Activated T-cell treated with anti-CD3 and anti-CD28 coated beads, Interleukin-2, amount 50 U/mL, for 72 hours (primary cell): ENCODE measurements at regions not wholly inside any gene's neighbourhood (a gene's known extent, or its start where the extent isn't known, plus 50 kb on each side); places are given as distances from the start of the nearest gene placed in this dataset.

Source experiments
- ATAC-seq, 2 donors: fragments of 150-1000 bp; cut with Tn5 transposase; replicated peaks in 1 of 2; 2 replicates each; pipeline ENCODE4 v1.10.0; 2021; ENCODE audit warnings: moderate library complexity in 2 of 2, mild to moderate bottlenecking in 1 of 2
- DNase-seq, 2 donors: peaks; one replicate each; pipeline ENCODE4 v3.0.0; 2021 to 2022; ENCODE audit warnings: mixed read lengths in 1 of 2
- H3K27ac Mint-ChIP-seq: one replicate; pipeline ENCODE4 v1.8.0; 2022; ENCODE audit warnings: mild to moderate bottlenecking, moderate library complexity, mixed read lengths
- H3K27me3 Mint-ChIP-seq: one replicate; pipeline ENCODE4 v1.8.0; 2022; ENCODE audit warnings: low read depth, mixed read lengths
- H3K36me3 Mint-ChIP-seq, 2 donors: one replicate each; pipeline ENCODE4 v1.8.0; 2022; ENCODE audit warnings: mixed read lengths in 2 of 2, mild to moderate bottlenecking in 1 of 2; ENCODE audit not compliant: insufficient read depth in 2 of 2
- H3K4me1 Mint-ChIP-seq: one replicate; pipeline ENCODE4 v1.8.0; 2022; ENCODE audit warnings: low read depth, mixed read lengths
- H3K4me3 Mint-ChIP-seq, 2 donors: one replicate each; pipeline ENCODE4 v1.8.0; 2022; ENCODE audit warnings: mild to moderate bottlenecking in 2 of 2, mixed read lengths in 2 of 2, moderate library complexity in 2 of 2
- H3K9me3 Mint-ChIP-seq, 2 donors: one replicate each; pipeline ENCODE4 v1.8.0; 2022; ENCODE audit warnings: mixed read lengths in 2 of 2

- Mint-ChIP-seq H3K36me3 (peaks cover 8 to 13% of the 10 kb centered on the region in 2 donors), H3K4me1 (peaks cover 21% of the 10 kb centered on the region), H3K9me3 (peaks cover 6 to 8% of the 10 kb centered on the region in 2 donors), H3K4me3 (no peak overlapping the region), H3K27ac (peak overlapping the region; percentile 28), H3K27me3 (no peaks in the 10 kb centered on the region)
- DNase-seq (no peak), ATAC-seq (no peak)
Observed at GRCh38 chr14:38063711-38064320, 143.9 kb upstream of the SSTR1 start.

DNA sequence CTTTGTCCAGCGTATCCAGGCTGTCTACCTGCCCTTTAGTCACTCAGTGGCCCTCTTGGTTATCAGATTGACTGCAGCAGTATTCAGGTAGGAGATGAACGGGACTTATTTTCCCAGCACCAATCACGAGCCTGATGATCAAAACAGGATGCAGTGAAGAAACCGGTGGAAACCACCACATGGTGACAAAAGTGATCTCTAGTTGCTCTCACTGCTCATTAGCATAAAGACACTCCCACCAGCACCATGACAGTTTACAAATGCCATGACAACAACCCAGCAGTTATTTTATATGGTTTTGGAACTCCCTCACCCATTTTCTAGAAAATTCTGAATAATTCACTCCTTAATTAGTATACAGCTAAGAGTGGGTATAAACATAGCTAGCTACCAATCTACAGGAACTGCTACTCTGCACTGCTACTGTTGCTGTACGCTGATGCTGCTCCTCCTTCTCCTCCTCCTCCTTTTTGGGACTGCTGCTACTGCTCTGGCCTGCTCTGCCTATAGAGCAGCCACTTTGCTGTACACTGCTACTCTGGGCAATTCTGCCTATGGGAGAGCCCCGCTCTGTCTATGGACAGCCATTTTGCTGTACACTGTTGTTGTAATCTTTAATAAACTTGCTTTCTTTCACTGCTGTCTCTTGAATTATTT lies 142.5 kb upstream of the SSTR1 start:
- peaks cover 7 to 8% of the 10 kb centered on the region in 2 donors for H3K36me3 Mint-ChIP-seq
- no peaks in the 10 kb centered on the region for H3K27me3 Mint-ChIP-seq
- peak; percentile 58 to 60 for DNase-seq
- H3K4me3 Mint-ChIP-seq, result peak overlapping the region; percentile 73 to 77
- H3K9me3 Mint-ChIP-seq, result peaks cover 6 to 8% of the 10 kb centered on the region in 2 donors
- peak overlapping the region; percentile 74 for H3K27ac Mint-ChIP-seq
- H3K4me1 Mint-ChIP-seq, result peaks cover 27% of the 10 kb centered on the region
- peak; percentile 94 for ATAC-seq

- DNase-seq (no peak), ATAC-seq (peak in 1 of 2 donors; percentile 46)
- peaks cover 65% of the 10 kb centered on the region for H3K4me1 Mint-ChIP-seq
- H3K9me3 Mint-ChIP-seq, result no peaks in the 10 kb centered on the region
- peaks cover 2 to 4% of the 10 kb centered on the region in 2 donors for H3K36me3 Mint-ChIP-seq
- H3K27me3 Mint-ChIP-seq, result no peaks in the 10 kb centered on the region
- peak overlapping the region; percentile 42 for H3K27ac Mint-ChIP-seq
- H3K4me3 Mint-ChIP-seq, result peak overlapping the region in 1 of 2 donors; percentile 7
Observed at GRCh38 chr14:38070061-38070588, 137.6 kb upstream of the SSTR1 start.

DNA sequence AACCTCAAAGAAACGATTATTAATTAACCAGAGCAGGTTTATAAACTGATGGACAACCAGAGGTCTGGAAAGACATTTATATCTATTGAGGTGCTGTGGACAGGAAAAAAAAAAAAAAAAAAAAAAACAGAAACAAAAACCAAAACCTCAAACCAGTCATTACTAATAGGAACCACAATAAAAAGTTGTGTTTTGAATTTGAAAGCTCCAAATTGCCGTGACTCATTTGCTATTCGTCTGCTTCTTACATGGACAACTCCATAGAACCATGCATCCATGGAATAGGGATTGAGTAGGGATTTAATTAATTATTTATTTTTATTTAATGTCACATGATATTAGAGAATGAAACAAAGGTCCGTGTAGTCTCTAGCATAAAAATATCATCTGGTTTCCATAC lies 134.1 kb upstream of the SSTR1 start:
- Mint-ChIP-seq H3K27me3 (no peaks in the 10 kb centered on the region), H3K4me1 (peaks cover 69% of the 10 kb centered on the region), H3K27ac (peak overlapping the region; percentile 65), H3K36me3 (peaks cover 9 to 11% of the 10 kb centered on the region in 2 donors), H3K9me3 (no peaks in the 10 kb centered on the region), H3K4me3 (peak overlapping the region in 1 of 2 donors; percentile 71)
- no peak for DNase-seq
- ATAC-seq, result peak; percentile 29 to 32

GRCh38 chr14:38074081-38074480 lies 133.6 kb upstream of the SSTR1 start:
- peak overlapping the region; percentile 4 to 71 for H3K4me3 Mint-ChIP-seq

GRCh38 chr14:38074754-38075153 lies 132.9 kb upstream of the SSTR1 start:
- H3K4me3 Mint-ChIP-seq, result peak overlapping the region; percentile 6 to 71
- H3K27me3 Mint-ChIP-seq, result no peaks in the 10 kb centered on the region
- DNase-seq (peak in 1 of 2 donors; percentile 3), ATAC-seq (peak in 1 of 2 donors; percentile 26)
- peak overlapping the region; percentile 60 for H3K27ac Mint-ChIP-seq
- H3K4me1 Mint-ChIP-seq, result peaks cover 76% of the 10 kb centered on the region
- H3K36me3 Mint-ChIP-seq, result peaks cover 9 to 11% of the 10 kb centered on the region in 2 donors
- no peaks in the 10 kb centered on the region for H3K9me3 Mint-ChIP-seq

More at GRCh38 chr14:38074081-38074480, 133.6 kb upstream of the SSTR1 start:
- Mint-ChIP-seq H3K36me3 (peaks cover 9 to 11% of the 10 kb centered on the region in 2 donors), H3K9me3 (no peaks in the 10 kb centered on the region), H3K27me3 (no peaks in the 10 kb centered on the region), H3K27ac (peak overlapping the region; percentile 65), H3K4me1 (peaks cover 74% of the 10 kb centered on the region)
- no peak for DNase-seq
- ATAC-seq, result peak; percentile 36 to 47

DNA sequence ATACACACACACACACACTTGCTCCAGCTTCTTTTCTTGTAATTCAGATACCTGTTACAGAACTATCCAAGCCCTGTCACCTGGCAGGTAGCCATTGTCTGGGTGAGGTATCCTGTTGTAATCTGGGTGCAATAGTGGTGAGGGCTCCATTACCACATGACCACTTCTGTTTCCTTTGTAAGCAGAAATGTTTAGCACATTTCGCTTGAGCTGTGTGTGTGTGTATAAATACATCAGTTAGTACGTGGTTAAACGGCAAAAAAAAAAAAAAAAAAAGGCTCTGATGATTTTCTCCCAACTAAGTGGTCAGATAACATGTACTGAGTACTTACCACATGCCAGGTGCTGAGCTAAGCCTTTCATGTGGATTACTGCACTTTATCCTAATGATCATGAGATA lies 129.3 kb upstream of the SSTR1 start:
- H3K9me3 Mint-ChIP-seq, result peaks cover 0 to 2% of the 10 kb centered on the region in 2 donors
- peak; percentile 70 to 75 for ATAC-seq
- peak; percentile 53 to 56 for DNase-seq

DNA sequence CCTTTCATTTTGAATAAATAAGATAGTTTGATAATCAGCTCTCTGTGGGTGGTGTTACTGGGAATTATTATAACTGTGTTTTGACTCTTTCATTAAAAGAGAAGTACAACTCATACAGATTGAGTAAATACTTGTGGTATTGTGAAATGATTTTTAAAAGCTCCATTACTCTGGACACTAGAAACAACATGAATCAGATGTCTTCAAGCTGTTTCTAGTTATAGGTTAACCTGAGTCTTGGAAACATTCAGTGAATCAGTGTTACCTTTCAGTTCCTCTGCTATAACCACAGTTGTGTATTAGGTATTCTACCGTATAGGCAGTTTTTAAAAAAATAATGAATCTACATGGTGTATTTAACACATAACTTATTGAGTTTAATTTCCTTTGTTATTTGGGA lies 128.4 kb upstream of the SSTR1 start:
- peaks cover 7 to 11% of the 10 kb centered on the region in 2 donors for H3K36me3 Mint-ChIP-seq
- peak; percentile 46 to 49 for ATAC-seq
- H3K27me3 Mint-ChIP-seq, result no peaks in the 10 kb centered on the region
- no peak for DNase-seq
- H3K27ac Mint-ChIP-seq, result peak overlapping the region; percentile 96
- peak overlapping the region; percentile 20 to 56 for H3K4me3 Mint-ChIP-seq
- H3K9me3 Mint-ChIP-seq, result peaks cover 0 to 2% of the 10 kb centered on the region in 2 donors
- H3K4me1 Mint-ChIP-seq, result peaks cover 42% of the 10 kb centered on the region

More for the DNA sequence above, 129.3 kb upstream of the SSTR1 start:
- H3K27ac Mint-ChIP-seq, result peak overlapping the region; percentile 26
- H3K36me3 Mint-ChIP-seq, result peaks cover 9 to 11% of the 10 kb centered on the region in 2 donors
- no peaks in the 10 kb centered on the region for H3K27me3 Mint-ChIP-seq
- peaks cover 51% of the 10 kb centered on the region for H3K4me1 Mint-ChIP-seq
- peak overlapping the region; percentile 20 to 40 for H3K4me3 Mint-ChIP-seq

GRCh38 chr14:38079886-38080285 lies 127.8 kb upstream of the SSTR1 start:
- Mint-ChIP-seq H3K36me3 (peaks cover 6 to 9% of the 10 kb centered on the region in 2 donors), H3K9me3 (peaks cover 0 to 2% of the 10 kb centered on the region in 2 donors), H3K27me3 (no peaks in the 10 kb centered on the region), H3K4me3 (no peak overlapping the region), H3K4me1 (peaks cover 36% of the 10 kb centered on the region), H3K27ac (no peak overlapping the region)
- ATAC-seq (no peak), DNase-seq (no peak)

DNA sequence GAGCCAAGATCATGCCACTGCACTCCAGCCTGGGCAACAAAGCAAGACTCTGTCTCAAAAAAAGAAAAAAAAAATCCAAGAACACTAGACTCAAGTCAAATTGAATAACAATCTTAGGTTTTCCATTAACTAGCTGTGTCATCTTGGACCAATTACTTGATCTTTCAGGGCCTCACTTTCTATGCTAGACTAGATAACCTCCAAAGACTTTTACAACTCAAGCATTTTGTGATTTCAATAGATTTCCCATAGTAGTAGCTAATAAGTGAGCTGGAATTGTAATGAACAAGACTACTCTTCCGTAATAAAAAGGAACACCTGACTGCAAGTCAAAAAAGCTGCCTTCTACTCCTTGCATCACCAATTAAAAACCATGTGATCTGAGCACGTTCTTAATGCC lies 127.0 kb upstream of the SSTR1 start:
- ATAC-seq, result no peak
- H3K9me3 Mint-ChIP-seq, result peaks cover 0 to 2% of the 10 kb centered on the region in 2 donors
- no peak for DNase-seq
- H3K27me3 Mint-ChIP-seq, result no peaks in the 10 kb centered on the region
- peaks cover 4 to 6% of the 10 kb centered on the region in 2 donors for H3K36me3 Mint-ChIP-seq
- no peak overlapping the region for H3K27ac Mint-ChIP-seq
- H3K4me3 Mint-ChIP-seq, result no peak overlapping the region
- H3K4me1 Mint-ChIP-seq, result peaks cover 33% of the 10 kb centered on the region

GRCh38 chr14:38083039-38083438 lies 124.7 kb upstream of the SSTR1 start:
- Mint-ChIP-seq H3K27ac (no peak overlapping the region), H3K4me1 (peaks cover 21% of the 10 kb centered on the region), H3K4me3 (no peak overlapping the region), H3K9me3 (peaks cover 0 to 2% of the 10 kb centered on the region in 2 donors), H3K27me3 (no peaks in the 10 kb centered on the region), H3K36me3 (no peaks in the 10 kb centered on the region)
- DNase-seq (no peak), ATAC-seq (no peak)

GRCh38 chr14:38089123-38089522 lies 118.6 kb upstream of the SSTR1 start:
- H3K36me3 Mint-ChIP-seq, result peaks cover 13 to 19% of the 10 kb centered on the region in 2 donors
- H3K4me1 Mint-ChIP-seq, result no peaks in the 10 kb centered on the region
- no peaks in the 10 kb centered on the region for H3K27me3 Mint-ChIP-seq
- H3K27ac Mint-ChIP-seq, result peak overlapping the region; percentile 75
- peak overlapping the region; percentile 13 to 78 for H3K4me3 Mint-ChIP-seq
- H3K9me3 Mint-ChIP-seq, result peaks cover 14 to 18% of the 10 kb centered on the region in 2 donors
- DNase-seq (no peak), ATAC-seq (no peak)

DNA sequence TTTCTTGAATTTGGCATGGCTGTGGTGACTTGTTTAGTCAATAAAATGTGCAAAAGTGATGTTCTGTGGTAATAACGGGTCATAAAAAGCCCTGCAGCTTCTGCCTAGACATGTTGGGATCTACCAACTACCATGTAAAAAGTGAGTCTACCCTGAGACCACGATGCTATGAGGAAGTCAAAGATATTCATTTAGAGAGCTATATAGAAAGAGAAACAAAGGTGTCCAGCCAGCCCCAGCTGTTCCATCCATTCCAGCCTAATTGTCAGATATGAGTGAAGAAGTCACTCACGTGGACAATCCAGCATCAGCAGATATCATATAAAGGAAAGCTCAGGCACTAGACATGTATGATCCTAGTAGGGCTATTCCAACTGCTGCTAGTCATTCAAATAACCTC lies 117.2 kb upstream of the SSTR1 start:
- Mint-ChIP-seq H3K4me1 (no peaks in the 10 kb centered on the region), H3K27me3 (no peaks in the 10 kb centered on the region), H3K4me3 (no peak overlapping the region), H3K9me3 (peaks cover 17 to 21% of the 10 kb centered on the region in 2 donors), H3K36me3 (peaks cover 13 to 23% of the 10 kb centered on the region in 2 donors), H3K27ac (no peak overlapping the region)
- ATAC-seq (no peak), DNase-seq (no peak)
